ENCODE measurements at regions not wholly inside any gene's neighbourhood (a gene's known extent, or its start where the extent isn't known, plus 50 kb on each side); places are given as distances from the start of the nearest gene placed in this dataset.
"Not testable (repeated sequence)": the region's sequence is repeated elsewhere in the genome, so short reads cannot be mapped to it uniquely, and the experiment has no call there.

GRCh38 chr2:190742431-190742830, 93.5 kb downstream of the NAB1 start:
- DNase-seq (ENCODE audit: low read depth in 3 of 3, low spot score in 1 of 3), result no peak

- no peak for DNase-seq (ENCODE audit: low read depth in 3 of 3, low spot score in 1 of 3)
Observed at GRCh38 chr2:190744041-190744440, 95.2 kb downstream of the NAB1 start.

- no peak for DNase-seq (ENCODE audit: low read depth in 3 of 3, low spot score in 1 of 3)
Observed at GRCh38 chr2:190746971-190747761, 98.3 kb downstream of the NAB1 start.

GRCh38 chr2:190748966-190749365, 100.1 kb downstream of the NAB1 start:
- no peak for DNase-seq (ENCODE audit: low read depth in 3 of 3, low spot score in 1 of 3)

- DNase-seq (ENCODE audit: low read depth in 3 of 3, low spot score in 1 of 3), result no peak
Observed at GRCh38 chr2:190755772-190756415, 107.0 kb downstream of the NAB1 start.

GRCh38 chr2:190759749-190760213, 110.9 kb downstream of the NAB1 start:
- no peak for DNase-seq (ENCODE audit: low read depth in 3 of 3, low spot score in 1 of 3)

GRCh38 chr2:190760353-190761150, 111.7 kb downstream of the NAB1 start:
- not testable (repeated sequence) for DNase-seq (ENCODE audit: low read depth in 3 of 3, low spot score in 1 of 3)

- DNase-seq (ENCODE audit: low read depth in 3 of 3, low spot score in 1 of 3), result not testable (repeated sequence)
Observed at GRCh38 chr2:190761216-190761615, 112.3 kb downstream of the NAB1 start.

- DNase-seq (ENCODE audit: low read depth in 3 of 3, low spot score in 1 of 3), result no peak
Observed at GRCh38 chr2:190762566-190762965, 113.7 kb downstream of the NAB1 start.

- DNase-seq (ENCODE audit: low read depth in 3 of 3, low spot score in 1 of 3), result no peak
Observed at GRCh38 chr2:190763100-190763499, 114.2 kb downstream of the NAB1 start.

GRCh38 chr2:190763901-190764514, 115.1 kb downstream of the NAB1 start:
- DNase-seq (ENCODE audit: low read depth in 3 of 3, low spot score in 1 of 3), result peak in 1 of 3 donors; percentile 13

GRCh38 chr2:190765386-190766173, 115.0 kb upstream of the GLS start:
- no peak for DNase-seq (ENCODE audit: low read depth in 3 of 3, low spot score in 1 of 3)

- DNase-seq (ENCODE audit: low read depth in 3 of 3, low spot score in 1 of 3), result no peak
Observed at GRCh38 chr2:190766174-190766572, 114.4 kb upstream of the GLS start.

- DNase-seq (ENCODE audit: low read depth in 3 of 3, low spot score in 1 of 3), result no peak
Observed at GRCh38 chr2:190766595-190766994, 114.0 kb upstream of the GLS start.

GRCh38 chr2:190767821-190768220, 112.8 kb upstream of the GLS start:
- no peak for DNase-seq (ENCODE audit: low read depth in 3 of 3, low spot score in 1 of 3)

- DNase-seq (ENCODE audit: low read depth in 3 of 3, low spot score in 1 of 3), result no peak
Observed at GRCh38 chr2:190769258-190769657, 111.4 kb upstream of the GLS start.

- DNase-seq (ENCODE audit: low read depth in 3 of 3, low spot score in 1 of 3), result no peak
Observed at GRCh38 chr2:190771726-190772125, 108.9 kb upstream of the GLS start.

GRCh38 chr2:190780594-190780993, 100.0 kb upstream of the GLS start:
- DNase-seq (ENCODE audit: low read depth in 3 of 3, low spot score in 1 of 3), result no peak

- no peak for DNase-seq (ENCODE audit: low read depth in 3 of 3, low spot score in 1 of 3)
Observed at GRCh38 chr2:190781604-190782198, 98.9 kb upstream of the GLS start.

- DNase-seq (ENCODE audit: low read depth in 3 of 3, low spot score in 1 of 3), result no peak
Observed at GRCh38 chr2:190782264-190782663, 98.4 kb upstream of the GLS start.

All from stimulated activated CD4-positive, alpha-beta T cell treated with anti-CD3 and anti-CD28 coated beads, TNF-alpha, amount 100 ng/mL, for 1 hour (primary cell).